ENCODE measurements at regions not wholly inside any gene's neighbourhood (a gene's known extent, or its start where the extent isn't known, plus 50 kb on each side); places are given as distances from the start of the nearest gene placed in this dataset.
"Not testable (repeated sequence)": the region's sequence is repeated elsewhere in the genome, so short reads cannot be mapped to it uniquely, and the experiment has no call there.

DNA sequence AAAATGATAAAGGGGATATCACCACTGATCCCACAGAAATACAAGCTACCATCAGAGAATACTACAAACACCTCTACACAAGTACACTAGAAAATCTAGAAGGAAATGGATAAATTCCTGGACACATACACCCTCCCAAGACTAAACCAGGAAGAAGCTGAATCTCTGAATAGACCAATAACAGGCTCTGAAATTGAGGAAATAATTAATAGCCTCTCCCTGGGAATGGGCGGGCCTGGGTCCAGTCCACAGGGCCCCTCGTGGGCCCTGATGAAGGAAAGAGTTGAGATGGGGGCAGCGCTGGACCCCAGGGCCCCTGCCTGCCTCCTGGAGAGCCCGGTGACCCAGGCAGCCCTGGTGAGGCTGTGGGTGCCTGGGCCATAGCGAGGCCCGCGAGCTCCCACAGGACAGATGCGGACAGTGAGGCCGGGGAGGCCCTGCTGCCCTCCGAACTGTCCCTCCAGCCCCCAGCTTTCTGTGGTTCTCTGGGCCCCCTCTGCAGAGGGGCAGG is 154.0 kb downstream of the CCDC74A start:
- TF ChIP-seq, protein P1, sequence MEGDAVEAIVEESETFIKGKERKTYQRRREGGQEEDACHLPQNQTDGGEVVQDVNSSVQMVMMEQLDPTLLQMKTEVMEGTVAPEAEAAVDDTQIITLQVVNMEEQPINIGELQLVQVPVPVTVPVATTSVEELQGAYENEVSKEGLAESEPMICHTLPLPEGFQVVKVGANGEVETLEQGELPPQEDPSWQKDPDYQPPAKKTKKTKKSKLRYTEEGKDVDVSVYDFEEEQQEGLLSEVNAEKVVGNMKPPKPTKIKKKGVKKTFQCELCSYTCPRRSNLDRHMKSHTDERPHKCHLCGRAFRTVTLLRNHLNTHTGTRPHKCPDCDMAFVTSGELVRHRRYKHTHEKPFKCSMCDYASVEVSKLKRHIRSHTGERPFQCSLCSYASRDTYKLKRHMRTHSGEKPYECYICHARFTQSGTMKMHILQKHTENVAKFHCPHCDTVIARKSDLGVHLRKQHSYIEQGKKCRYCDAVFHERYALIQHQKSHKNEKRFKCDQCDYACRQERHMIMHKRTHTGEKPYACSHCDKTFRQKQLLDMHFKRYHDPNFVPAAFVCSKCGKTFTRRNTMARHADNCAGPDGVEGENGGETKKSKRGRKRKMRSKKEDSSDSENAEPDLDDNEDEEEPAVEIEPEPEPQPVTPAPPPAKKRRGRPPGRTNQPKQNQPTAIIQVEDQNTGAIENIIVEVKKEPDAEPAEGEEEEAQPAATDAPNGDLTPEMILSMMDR (IDR thresholded peaks at IDR 0.05), result not testable (repeated sequence)
- not testable (repeated sequence) for TF ChIP-seq MAFK (IDR thresholded peaks at IDR 0.05; ENCODE audit: partially characterized antibody); RNF2 (IDR thresholded peaks at IDR 0.05; ENCODE audit: borderline replicate concordance, low read depth); POLR2AphosphoS2 (conservative IDR thresholded peaks at IDR 0.05; ENCODE audit: low read length); HOXA7 (CRISPR knock-in tag; IDR thresholded peaks at IDR 0.05); MAZ (IDR thresholded peaks at IDR 0.05; ENCODE audit: borderline replicate concordance, low read depth, low read length); EP300 (IDR thresholded peaks at IDR 0.05); NPAS2 (CRISPR knock-in tag; IDR thresholded peaks at IDR 0.05; ENCODE audit: borderline replicate concordance); SMC3 (IDR thresholded peaks at IDR 0.05); ZFP36 (IDR thresholded peaks at IDR 0.05; ENCODE audit: borderline replicate concordance, partially characterized antibody); POLR2A (IDR thresholded peaks at IDR 0.05; ENCODE audit: low read length)
- TF ChIP-seq, protein P2, sequence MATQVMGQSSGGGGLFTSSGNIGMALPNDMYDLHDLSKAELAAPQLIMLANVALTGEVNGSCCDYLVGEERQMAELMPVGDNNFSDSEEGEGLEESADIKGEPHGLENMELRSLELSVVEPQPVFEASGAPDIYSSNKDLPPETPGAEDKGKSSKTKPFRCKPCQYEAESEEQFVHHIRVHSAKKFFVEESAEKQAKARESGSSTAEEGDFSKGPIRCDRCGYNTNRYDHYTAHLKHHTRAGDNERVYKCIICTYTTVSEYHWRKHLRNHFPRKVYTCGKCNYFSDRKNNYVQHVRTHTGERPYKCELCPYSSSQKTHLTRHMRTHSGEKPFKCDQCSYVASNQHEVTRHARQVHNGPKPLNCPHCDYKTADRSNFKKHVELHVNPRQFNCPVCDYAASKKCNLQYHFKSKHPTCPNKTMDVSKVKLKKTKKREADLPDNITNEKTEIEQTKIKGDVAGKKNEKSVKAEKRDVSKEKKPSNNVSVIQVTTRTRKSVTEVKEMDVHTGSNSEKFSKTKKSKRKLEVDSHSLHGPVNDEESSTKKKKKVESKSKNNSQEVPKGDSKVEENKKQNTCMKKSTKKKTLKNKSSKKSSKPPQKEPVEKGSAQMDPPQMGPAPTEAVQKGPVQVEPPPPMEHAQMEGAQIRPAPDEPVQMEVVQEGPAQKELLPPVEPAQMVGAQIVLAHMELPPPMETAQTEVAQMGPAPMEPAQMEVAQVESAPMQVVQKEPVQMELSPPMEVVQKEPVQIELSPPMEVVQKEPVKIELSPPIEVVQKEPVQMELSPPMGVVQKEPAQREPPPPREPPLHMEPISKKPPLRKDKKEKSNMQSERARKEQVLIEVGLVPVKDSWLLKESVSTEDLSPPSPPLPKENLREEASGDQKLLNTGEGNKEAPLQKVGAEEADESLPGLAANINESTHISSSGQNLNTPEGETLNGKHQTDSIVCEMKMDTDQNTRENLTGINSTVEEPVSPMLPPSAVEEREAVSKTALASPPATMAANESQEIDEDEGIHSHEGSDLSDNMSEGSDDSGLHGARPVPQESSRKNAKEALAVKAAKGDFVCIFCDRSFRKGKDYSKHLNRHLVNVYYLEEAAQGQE (IDR thresholded peaks at IDR 0.05), result not testable (repeated sequence)
- TF ChIP-seq, protein P3, sequence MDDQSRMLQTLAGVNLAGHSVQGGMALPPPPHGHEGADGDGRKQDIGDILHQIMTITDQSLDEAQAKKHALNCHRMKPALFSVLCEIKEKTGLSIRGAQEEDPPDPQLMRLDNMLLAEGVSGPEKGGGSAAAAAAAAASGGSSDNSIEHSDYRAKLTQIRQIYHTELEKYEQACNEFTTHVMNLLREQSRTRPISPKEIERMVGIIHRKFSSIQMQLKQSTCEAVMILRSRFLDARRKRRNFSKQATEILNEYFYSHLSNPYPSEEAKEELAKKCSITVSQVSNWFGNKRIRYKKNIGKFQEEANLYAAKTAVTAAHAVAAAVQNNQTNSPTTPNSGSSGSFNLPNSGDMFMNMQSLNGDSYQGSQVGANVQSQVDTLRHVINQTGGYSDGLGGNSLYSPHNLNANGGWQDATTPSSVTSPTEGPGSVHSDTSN (IDR thresholded peaks at IDR 0.05), result not testable (repeated sequence)

Data from A549 (cell line).